ENCODE measurements at regions not wholly inside any gene's neighbourhood (a gene's known extent, or its start where the extent isn't known, plus 50 kb on each side); places are given as distances from the start of the nearest gene placed in this dataset.
"Not testable (repeated sequence)": the region's sequence is repeated elsewhere in the genome, so short reads cannot be mapped to it uniquely, and the experiment has no call there.

DNA sequence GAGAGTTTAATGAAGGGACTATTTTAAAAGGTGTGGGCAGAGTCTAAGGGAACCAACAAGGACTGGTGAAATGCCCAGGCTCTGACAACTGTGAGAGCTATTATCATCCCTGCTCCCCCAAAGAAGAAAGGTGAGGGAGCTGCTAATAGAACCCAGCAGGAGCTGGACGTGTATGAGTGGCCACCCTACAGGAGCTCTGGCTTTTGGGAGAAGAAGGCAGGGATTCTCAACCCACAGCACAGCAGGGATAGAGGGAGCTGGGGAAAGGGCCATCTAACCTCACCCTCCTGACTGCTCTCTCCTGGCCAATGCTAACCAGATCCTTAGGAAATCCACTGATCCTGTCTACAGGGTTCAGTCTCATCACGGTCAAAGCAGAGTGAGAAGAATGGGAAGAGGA, 57.1 kb downstream of the GRIN2B start:
- no peak for DNase-seq (ENCODE audit: low read depth in 4 of 4, low spot score in 3 of 4)

DNA sequence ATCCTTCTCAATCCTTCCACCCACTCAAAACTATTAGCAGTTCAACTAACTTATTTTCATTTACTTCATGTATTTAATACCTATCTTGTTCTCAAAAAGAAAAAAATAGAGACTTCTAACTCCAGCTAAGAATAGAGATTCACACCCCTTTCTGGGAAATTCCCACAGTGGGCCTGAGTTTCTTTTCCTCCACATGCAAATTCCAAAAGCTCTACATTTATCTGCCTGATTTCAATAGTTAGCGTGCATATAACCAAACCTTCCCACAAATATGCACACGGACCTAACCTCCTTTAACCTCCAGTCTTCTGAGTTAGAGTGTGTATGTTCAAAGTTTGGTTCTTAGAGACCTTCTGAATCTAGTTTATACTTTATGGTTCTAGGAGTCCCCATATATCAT, 62.5 kb downstream of the GRIN2B start:
- DNase-seq (ENCODE audit: low read depth in 4 of 4, low spot score in 3 of 4) = no peak

DNA sequence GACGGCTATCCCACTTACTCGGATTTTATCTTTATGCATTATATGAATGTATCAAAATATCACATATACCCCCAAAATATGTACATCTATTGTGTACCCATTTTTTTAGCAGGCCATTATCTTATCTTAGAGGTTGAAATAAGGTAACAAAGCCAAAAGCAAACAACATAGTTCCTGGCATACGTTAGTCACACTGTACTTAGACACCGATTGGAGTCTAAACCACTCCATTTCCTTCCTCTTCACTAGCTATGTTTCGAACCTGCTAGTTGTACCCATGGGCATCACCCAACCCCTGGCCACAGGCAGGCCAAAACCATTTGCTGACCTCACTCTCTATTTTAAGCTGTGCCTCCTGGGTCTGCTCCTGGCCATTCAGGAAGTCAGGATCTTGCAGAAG, 66.3 kb downstream of the GRIN2B start:
- no peak for DNase-seq (ENCODE audit: low read depth in 4 of 4, low spot score in 3 of 4)

DNA sequence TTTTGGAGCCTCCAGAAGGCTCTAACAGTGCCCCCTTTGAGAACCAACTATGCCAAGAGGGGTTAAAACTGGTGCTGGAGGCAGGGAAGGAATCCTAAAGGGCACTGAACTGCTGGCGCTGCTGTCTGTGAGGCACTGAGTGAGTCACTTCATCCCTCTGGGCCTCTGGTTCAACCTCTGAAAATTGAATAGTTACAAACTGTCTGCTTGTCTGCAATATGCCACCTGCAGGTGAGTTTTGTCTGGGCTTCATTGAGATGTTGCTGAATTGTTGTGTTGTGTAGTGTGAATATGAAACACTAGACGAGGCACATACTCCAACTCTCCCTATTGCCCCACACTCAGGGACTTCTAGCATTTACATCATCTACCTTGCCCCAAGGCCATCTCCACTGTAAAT, 68.0 kb downstream of the GRIN2B start:
- no peak for DNase-seq (ENCODE audit: low read depth in 4 of 4, low spot score in 3 of 4)

DNA sequence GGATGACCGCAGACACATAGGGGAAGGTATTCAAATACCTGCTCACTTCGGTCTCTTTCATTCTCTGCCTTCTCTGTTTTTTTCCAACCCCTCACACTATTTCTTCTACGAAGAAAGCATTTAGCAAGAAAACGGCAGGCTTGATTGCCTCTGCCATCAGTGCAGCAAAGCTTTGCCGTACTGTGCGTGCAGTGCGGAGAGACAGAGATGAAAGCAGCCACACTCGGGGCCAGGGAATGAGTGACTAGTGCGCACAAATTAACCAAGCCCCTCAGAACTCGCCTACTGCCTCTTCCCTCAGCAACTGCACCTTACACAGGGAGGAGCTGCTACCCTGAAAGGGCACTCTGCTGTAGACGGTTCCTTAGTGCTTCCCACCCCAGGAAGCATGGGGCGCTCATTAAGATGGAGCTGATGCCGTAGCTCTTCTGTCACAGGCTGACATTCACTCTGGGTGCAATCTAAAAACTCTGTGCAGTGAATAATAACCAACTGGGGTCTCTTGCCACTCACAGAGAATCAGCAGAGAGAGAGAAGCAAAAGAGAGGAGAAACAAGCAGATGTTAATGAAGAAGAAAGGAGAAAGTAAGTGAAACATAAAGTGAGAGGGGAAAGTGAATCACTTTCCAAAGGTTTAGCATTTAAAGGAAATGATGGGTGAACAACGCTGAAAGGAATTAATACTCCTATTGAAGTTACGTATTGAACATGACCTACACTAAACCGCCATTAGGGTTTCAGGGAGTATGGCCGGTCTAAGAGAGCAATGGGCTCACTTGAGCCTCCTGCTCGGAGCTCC, 69.4 kb downstream of the GRIN2B start:
- DNase-seq (ENCODE audit: low read depth in 4 of 4, low spot score in 3 of 4) = no peak

DNA sequence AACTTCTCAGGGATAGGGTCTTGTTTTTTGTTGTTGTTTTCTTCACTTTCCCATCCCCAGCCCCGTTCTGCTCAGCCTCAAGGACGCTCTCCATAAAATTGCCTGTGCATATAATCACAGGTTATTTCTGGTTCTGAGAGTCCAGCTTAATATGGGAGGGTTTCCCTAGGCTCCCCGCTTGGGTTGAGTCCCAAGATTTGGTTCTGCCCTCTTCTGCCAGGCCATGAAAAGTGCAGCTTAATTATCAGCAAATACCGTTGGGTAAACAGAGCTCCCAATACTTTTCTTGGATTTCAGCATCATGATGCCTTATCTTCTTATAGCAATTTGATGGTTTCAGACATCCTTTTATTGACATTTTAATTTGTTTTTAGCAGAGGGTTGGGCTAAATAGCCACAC, 75.6 kb downstream of the GRIN2B start:
- DNase-seq (ENCODE audit: low read depth in 4 of 4, low spot score in 3 of 4) = no peak

DNA sequence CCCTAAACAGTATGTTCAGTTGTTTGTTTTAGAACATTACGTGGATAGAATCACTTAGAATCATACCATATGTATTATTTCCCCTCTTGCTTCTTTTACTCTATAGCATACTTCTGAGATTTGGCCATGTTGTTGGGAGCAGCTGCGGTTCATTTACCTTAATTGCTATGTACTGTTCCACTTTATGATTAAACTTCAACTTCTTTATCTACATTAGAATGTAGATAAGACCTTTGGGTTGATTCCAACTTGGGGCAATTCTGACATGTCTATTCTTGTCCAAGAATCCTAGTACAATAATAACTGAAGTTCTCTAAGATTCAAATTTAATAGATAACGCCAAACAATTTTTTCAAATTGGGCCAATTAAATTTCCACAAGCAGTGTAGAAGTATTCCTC, 80.7 kb downstream of the GRIN2B start:
- no peak for DNase-seq (ENCODE audit: low read depth in 4 of 4, low spot score in 3 of 4)

DNA sequence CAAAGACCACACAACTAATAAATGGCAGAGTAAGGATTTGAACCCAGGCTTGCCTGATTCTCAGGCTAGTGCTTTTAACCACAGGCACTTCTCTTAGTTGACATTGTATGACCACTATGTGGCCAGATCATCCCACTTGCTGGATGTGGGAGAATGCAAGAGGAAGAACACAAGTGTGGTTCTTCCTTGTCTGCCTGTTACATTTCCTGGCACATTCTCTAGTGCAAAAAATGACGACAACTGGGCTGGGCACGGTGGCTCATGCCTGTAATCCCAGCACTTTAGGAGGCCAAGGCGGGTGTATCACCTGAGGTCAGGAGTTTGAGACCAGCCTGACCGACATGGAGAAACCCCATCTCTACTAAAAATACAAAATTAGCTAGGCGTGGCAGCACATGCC, 83.0 kb downstream of the GRIN2B start:
- not testable (repeated sequence) for DNase-seq (ENCODE audit: low read depth in 4 of 4, low spot score in 3 of 4)

DNA sequence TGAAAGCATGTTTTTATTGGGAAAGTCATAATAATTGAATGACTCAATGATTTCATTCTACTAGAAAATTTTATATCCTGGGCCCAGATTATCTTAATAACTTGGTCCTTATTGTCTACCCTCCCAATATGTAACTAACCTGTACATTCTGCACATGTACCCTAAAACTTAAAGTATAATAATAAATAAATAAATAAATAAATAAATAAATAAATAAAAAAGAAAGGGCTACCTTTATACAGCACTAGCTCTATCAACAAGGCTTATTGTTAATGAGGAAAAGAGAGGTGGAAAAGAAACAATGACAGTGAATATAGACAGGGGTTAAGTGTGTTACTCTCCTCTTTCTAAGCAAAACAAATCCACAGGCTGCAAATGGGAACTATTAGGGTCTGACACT, 83.6 kb downstream of the GRIN2B start:
- DNase-seq (ENCODE audit: low read depth in 4 of 4, low spot score in 3 of 4) = no peak

DNA sequence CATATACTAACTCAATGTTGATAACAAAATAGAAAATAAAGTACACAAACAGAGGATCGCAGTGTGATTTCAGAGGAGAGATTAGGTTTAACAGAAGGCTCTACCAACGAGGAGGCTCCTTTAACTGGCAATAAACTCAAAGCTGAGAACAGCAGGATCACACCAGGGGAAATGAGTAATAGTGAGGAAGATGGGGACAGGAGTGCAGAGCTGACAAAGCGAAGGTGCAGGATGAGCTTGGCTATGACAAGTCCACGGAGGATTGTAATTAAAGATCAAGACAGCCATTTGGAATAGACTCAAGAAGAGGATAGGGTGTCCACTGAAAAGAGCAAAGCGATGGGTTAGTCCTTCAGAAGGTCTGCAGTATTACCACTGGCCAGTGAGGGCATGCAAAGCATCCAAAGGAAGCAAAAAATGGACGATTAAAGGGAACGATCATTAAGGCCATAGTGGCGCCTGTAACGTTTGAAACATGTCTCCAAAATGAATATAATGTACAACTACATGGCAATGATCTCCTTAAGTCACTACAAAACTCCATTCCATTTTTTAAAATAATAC, 85.3 kb downstream of the GRIN2B start:
- no peak for DNase-seq (ENCODE audit: low read depth in 4 of 4, low spot score in 3 of 4)

DNA sequence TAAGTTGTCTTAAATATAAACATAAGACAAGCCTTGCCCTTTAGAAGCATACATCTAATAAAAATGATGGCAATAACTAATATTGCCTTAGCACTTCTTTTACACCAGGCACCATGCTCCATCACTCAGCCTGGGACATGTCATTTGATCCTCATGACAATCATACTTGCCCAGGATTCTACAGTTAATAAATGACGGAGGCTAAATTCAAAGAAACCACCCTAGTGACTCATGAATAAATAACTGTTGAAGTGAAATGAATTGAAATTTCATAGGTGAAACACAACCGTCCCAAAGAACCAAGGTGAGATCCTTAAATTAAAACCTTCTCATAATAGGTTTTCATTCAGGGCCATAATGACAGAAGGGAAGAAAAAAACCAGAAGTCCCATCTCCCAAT, 89.5 kb downstream of the GRIN2B start:
- no peak for DNase-seq (ENCODE audit: low read depth in 4 of 4, low spot score in 3 of 4)

DNA sequence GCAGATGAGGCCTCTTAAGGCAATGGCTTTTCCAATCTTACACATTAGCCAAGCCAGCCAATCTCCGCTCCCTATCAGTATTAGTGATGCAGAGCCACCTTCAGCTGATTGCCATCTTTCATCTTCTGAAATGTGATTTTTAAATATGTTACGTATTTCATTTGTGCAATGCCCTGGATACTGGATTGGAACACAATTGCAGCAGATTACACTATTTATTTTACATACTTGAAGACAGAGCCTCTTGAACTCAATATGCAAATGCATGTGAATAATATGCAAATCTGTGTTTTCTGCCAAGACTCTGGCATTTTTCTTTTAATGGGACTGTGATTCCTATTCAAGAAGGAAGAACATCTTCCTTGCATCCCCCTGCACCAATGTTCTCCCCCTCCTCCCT, 90.5 kb downstream of the GRIN2B start:
- no peak for DNase-seq (ENCODE audit: low read depth in 4 of 4, low spot score in 3 of 4)

DNA sequence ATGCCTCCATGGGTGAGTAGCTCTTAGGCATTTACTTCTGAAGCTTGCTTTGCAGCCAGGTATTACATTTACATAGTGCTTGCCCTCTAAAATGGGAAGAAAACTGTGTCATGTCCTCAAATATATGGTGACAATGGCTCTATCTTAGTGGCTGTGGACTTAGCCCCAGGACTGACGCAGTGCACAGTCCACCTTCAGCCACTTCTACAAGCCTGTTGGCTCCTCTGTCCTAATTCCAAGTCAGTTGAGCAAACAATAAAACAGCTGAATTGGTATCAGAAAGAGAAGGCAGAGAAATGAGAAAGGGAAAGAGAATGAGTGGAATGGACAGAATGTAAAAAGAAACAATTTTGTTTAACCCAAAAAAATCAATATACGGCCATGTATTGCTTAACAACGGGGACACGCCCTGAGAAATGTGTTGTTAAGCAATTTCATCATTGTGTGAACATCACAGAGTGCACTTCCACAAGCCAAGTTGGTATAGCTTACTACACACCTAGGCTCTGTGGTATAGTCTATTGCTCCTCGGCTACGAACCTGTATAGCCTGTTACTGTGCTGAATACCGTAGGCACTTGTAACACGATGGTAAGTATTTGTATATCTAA, 93.5 kb downstream of the GRIN2B start:
- DNase-seq (ENCODE audit: low read depth in 4 of 4, low spot score in 3 of 4) = no peak

DNA sequence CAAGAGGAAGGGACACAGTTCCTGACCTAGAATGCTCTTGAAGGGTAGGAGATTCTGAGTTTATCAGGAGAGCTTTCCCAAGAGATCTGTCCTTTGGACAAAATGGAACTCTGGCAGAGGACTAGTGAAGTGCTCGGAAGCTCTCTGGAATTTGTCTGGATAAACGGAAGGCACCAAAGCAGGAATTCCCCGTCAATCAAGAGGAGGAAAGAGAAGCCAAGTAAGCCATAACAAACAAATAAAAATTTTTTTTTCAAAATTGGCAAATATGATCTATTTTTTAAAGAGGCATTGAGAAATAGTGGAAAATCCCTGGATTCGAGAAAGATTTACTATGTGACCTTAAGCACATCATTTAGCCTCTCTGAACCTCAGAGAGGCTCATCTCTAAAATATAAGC, 99.2 kb downstream of the GRIN2B start:
- DNase-seq (ENCODE audit: low read depth in 4 of 4, low spot score in 3 of 4) = no peak

DNA sequence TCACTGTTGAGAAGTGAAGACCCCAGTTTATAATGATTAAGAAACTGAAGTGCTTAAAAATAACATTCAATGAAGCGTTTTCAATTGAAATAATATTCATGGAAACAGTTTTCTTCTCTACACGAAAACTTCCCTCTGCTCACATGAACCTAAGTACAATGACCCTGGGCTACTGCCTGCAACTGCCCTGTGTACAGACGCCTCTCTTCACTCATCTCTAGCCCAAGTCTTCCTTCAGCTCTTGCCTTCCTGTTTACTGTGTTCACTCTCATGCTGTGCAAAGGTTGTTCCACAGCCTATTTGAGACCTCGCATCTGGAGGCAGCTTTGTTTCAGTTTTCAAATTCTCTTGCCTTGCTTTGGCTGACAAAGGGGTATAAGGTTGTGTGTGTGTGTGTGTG, 100.8 kb downstream of the GRIN2B start:
- DNase-seq (ENCODE audit: low read depth in 4 of 4, low spot score in 3 of 4) = no peak

DNA sequence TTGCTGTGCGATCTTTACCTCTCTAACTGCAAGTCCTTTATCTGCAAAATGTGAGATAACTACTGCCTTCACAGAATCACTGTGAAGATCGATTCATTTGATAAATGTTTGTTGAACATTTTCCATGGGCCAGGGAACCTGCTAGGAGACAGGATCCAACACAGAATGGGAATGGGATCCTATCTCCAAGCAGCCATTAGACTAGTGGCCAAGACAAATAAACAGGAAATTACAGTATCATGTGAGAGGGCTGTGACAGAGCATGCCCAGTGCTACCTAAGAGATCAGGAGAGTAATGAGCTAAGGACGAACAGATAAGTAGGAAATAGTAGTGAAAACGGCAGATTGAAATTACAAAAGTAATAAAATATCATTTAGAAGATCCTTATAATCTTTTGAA, 105.7 kb downstream of the GRIN2B start:
- no peak for DNase-seq (ENCODE audit: low read depth in 4 of 4, low spot score in 3 of 4)

DNA sequence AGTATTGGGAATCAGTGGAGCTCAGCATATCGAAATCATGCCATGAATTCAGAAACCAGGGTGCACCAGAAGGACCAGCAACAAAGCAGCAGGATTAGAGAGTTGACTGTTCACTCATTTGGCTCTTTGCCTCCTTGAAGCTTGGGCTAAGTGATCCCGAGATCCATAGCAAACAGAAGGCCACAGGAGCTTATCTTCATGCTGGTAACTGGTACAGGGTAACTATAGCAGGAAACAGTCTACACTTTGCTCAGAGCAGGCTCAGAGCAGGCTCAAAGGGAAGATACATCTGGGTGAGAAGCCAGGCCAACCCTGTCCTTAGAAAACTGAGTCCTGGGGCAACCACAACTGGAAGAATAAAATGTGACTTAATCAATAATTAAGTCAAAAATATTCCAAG, 111.1 kb downstream of the GRIN2B start:
- DNase-seq (ENCODE audit: low read depth in 4 of 4, low spot score in 3 of 4) = no peak

DNA sequence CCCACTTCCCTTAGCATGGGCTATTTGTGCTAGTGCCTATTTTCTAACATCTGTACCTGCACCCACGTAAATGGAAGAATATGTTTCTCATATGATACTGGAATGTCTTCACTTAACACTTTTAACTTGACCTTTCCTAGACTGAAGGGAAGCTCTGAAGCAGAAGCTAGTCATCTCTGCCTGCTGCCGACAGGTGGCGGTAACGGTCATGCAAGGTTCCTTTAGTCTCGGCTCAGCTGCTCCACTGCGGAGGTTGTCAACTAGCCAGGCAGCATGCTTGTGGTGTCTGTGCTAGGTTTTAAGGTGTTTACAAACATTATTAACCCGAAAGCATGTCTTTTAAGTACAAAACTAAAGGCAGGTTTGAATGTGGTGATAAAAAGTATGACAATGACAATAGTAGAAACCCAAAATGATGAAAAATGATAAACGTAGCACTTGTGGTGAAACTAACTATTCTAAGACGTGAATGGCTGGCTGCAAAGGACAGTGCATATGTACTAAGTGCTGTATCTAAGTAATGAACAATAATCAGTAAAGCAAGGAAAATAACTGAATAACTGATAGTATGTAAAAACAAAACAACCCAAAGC, 117.2 kb downstream of the GRIN2B start:
- DNase-seq (ENCODE audit: low read depth in 4 of 4, low spot score in 3 of 4) = peak; percentile 31 to 54 (median 46)

DNA sequence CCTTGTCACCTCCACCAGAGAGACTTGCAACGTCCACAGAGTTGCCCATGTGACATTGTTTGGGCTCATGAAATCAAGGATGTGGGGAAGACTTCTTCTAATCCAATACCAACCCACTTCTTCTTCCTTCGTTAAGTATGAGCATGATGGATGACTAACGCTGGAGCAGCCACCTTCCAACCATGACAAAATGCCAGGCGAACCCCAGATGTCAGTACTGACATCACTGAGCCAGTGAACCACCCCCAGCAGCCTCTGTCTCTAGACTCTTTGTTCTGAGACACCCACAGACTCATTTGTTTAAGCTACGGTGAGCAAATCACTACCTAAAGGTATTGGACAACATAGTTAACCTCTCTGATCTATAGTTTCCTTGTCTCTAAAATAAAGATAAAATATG, 123.7 kb downstream of the GRIN2B start:
- no peak for DNase-seq (ENCODE audit: low read depth in 4 of 4, low spot score in 3 of 4)

DNA sequence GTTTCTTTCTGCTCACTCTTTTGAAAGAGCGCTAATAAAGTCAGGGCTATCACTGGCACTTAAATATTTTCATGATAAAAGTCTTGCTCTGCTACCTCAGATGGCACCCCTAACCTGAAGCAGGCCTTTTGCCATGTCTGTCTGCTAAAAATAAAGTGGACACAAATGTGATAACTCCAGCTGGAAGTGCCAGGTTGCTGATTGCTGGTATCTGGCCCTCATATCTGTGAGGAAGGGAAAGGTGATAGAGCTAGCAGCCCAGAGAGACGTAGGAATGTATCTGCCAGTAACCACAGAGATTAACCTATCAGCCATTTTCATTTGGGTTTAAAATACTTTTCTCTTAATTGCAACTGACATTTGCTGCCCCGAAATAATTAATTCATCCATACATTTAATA, 127.9 kb downstream of the GRIN2B start:
- DNase-seq (ENCODE audit: low read depth in 4 of 4, low spot score in 3 of 4) = no peak

DNA sequence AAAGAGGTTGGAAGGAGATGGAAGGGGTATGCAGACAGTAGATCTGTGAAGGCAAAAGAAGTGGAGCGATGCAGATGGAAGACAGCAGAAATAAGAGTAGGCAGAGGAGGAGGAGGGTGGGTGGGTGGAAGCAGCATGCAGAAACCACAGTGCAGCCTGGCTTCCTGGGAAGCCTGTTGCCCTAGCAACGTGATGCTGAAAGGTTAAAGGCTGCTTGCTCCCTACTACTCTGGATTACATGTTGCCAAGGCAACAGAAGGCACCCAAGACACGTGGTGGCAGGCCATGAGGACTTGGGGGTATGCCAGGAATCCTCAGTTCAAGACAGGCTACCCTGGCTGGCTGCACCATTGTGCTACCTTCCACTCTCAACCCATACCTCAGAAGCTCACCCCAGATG, 129.6 kb downstream of the GRIN2B start:
- DNase-seq (ENCODE audit: low read depth in 4 of 4, low spot score in 3 of 4) = no peak

DNA sequence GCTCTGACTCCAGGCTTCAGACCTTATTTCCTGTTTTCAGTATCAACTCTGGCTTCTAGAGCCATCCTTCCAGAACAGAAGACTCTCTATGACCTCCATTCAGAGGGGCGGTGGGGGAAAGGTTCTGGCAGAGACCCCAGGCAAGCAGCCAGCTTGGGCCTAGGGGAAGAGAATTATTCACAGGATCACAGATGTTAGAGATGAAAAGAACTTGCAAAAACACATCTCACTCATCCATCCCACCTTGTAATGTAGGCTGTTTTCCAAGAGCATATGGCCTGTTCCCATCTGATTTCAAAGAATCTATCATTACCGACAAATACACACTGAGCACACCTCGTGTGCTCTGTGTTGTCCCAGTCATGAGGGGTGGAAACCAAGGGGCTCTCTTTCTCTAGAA, 131.9 kb downstream of the GRIN2B start:
- no peak for DNase-seq (ENCODE audit: low read depth in 4 of 4, low spot score in 3 of 4)

All from left renal pelvis (tissue), 4 donors.